ENCODE measurements at regions not wholly inside any gene's neighbourhood (a gene's known extent, or its start where the extent isn't known, plus 50 kb on each side); places are given as distances from the start of the nearest gene placed in this dataset.

DNA sequence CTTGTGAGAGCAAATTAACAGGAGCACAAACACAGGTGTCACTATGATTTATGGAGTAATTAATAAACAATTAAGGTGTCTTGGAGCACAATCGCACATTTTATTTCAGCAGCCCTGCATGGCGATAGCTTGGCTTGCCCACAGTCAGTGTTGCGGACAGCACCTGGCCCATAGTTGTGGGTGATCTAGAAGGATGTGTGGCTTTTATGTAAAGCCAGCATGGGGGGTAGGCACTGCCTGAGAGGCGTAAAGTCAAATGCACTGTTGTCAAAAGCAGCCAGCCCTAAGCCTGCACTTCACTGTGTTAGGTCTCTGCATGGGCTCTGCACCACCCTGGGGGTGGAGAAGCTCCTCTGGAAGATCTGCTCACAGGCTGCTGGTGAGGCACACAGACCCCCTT lies 177.4 kb upstream of the PPP2R3A start:
- no peak for DNase-seq (ENCODE audit: low read depth)

DNA sequence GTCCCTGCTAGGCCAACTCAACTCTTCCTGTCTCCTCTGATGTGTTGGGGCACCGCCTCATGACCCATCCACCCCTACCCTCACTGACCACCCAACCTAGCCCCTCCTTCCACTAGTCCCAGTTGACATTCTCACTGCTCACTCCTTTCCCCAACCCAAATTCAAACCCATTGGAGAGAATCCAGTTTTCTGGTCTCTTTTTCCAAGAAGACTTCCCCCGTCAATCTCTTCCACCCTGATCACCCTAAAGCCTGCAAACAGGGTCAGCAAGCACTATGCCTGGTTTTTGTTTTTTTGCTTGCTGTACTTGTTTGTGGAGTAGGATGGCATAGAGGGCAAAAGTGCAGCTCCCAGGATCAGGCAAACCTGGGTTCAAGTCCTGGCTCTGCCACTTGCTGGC lies 176.6 kb upstream of the PPP2R3A start:
- no peak for DNase-seq (ENCODE audit: low read depth)

DNA sequence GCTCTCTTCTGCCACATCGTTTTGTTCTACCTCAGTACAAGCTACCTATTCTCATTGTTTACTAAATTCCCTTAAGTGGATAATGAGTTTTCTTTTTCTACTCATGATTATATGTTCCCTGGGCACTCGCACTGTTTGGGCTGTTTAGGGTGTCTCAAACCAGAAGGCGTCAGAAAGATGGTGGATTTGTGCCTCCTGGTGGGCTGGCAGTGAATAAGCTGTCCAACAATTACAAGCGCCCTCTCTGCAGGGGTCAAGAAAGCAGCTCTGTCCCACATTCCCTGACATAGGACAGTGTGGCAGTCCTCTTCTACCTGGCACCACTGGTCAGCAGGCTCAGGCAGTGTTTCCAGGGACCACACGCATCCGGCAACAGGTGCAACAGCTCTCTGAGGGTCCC lies 173.4 kb upstream of the PPP2R3A start:
- DNase-seq (ENCODE audit: low read depth), result no peak

DNA sequence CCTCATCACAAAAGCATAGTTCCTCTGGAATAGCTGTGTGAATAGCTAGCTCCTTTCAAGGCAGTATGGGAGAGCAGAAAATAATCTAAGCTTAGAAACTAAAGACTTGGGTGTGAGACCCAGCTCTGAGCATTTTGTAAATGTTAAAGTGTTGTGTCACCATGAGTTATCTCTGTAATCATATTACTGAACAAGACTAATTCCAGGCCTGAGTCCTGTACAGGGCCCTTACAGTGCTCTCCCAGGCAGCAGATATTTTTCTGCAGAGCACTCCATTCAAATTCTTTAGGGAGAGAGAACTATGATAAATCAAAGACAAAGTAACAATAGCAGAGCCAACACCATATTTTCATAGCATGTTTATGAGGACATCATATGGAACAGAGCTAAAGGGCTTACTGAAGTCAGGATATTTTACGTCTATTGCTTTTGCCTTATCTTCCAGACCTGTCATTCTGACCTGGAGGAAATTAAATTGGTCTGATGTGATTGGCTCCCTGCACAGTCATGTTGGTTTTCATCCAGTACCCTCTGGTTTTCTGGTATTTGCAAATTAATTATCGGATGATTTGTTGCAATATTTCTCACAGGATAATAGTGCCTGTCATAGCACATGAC lies 172.6 kb upstream of the PPP2R3A start:
- DNase-seq (ENCODE audit: low read depth), result no peak

DNA sequence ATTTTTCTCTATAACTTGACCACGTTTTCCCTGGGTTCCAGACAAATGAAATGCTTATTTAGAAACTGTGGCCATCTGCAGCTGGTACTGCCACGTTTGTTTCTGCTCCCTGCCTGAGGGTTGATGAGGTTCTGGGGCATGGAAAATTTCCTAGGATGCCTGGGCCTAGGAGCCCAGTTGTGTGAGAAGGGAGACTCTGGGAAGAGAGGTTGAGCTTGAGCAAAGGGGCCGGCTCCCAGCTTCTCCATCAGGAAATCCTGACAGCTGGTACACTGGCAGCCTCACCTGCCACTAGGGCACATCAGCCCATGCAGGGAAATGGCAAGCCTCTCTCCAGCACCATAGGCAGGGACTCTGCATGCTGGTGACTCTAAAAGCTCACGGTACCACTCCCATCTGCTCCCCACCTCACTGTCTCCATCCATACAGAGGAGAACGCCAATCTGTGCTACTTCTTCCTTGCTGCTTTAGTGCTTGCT lies 165.4 kb upstream of the PPP2R3A start:
- no peak for DNase-seq (ENCODE audit: low read depth)

DNA sequence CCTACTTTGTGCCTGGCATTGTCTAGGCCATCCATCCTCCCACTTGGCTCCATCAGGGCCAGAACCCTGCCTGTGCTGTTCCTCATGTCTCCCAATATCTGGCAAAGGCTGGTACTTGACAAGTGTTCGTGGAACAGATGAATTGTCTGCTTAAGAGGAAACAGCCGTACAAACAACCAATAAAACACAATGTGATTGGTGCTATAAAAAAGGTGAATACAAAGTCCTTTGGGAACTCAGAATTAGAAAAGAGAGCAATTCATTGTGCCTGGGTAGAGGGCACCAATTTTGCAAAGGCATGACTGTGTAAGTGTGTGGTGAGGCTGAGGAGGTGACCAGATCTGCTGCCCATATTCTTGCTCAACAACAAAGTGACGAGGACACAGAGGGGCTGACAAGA lies 164.5 kb upstream of the PPP2R3A start:
- no peak for DNase-seq (ENCODE audit: low read depth)

DNA sequence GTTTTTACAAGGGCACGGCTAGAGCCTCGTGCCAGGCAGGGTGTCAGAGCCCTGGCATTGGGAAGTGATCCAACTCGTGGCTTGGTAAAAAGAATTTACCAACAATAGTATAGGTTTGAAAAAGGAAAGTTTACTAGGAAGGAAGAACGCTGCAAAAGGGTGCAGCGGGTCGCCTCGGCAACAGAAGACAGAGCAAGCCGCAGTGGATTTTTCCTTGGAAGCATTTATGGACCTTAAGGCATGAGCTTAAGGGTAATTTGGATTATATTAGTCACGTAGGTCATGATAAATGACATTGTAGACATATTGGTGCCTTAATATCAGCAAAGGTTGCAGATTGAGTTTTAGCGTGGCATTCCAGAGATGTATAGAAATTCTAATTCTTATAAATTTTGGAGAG lies 163.4 kb upstream of the PPP2R3A start:
- DNase-seq (ENCODE audit: low read depth), result no peak

DNA sequence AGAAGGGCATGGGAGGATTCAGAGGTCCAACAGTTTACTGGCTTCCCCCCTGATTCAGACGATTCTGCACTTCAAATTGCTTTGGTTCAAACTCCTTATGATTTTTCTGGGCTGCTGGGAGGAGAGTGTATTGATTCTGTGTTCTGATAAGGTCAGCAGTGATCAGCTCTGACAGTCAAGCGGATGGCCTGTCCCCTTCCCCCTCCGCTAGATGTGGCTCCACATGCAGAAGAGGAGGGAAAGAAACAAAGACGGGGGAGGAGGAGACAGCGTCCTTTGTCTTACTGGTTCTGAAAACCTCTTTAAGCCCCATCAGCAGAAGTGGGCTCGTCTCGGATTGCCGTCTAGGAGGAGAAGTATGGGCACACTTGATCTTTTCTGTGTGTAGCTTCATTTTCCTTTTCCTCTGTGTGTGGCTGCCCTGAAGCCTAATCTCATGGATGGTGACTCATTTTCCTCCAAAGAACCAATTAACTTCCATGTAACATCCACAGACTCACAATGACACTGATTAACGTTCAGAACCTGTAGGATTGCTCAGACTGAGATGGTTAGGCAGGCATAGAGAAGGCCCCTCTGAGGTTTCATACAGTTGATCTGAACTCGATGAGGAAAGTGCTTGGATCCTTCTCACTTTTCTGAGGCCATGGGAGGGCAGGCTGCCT lies 162.4 kb upstream of the PPP2R3A start:
- no peak for DNase-seq (ENCODE audit: low read depth)

DNA sequence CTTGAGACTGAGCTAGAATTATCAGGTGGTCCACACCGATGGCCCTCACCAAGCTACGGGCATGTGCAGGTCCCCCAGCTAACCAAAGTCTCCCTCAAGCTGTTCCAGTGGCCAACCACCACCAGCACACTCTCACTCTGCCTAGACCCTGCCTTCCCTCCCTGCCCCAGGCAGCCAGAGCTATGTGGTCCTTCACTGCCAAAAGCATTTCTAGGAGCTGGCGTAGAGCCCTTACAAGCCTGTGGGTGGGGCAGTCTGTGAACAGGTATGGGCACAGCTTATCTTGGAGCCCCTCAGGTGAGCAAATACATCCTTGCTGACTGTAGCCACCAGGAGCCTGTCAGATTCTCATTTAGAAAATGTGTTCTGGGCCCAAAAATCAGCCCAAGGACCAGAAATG lies 159.8 kb upstream of the PPP2R3A start:
- no peak for DNase-seq (ENCODE audit: low read depth)

DNA sequence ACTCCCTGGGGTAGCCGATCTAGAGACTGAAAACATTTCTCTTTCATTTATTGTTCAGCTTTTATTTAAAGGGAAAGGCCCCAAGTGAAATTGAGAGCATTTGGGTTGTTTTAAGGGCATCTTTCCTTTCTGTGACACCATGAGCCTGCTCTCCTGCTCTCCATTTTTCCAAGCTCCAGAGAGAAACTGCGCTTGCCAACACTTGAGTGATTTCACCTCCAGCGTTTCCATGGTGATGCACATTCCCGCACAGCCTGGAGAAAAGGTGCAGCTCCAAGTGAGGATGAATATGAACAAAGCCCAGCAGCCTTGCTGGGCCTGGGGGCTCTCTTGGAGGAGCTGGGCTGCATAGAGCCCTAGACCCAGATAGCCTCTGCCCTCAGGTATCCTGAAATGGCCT lies 159.2 kb upstream of the PPP2R3A start:
- DNase-seq (ENCODE audit: low read depth), result no peak

DNA sequence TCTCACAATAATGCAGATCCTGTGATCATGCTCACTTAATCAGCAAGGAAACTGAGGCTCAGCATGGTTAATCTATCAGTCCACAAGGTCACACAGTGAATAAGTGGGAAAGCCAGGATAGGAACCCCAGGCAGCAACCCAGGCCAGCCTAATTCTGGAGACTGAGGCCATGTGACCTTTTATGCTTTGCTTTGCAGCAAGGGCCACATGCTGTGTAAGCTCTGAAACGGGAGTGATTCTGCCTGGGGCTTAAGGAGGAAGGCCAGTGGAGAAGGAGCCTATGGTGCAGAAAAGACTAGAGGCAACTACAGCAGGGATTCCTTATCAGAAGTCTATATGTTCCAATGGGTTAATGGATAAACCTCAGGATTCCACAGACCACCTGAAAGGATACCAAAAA lies 157.6 kb upstream of the PPP2R3A start:
- no peak for DNase-seq (ENCODE audit: low read depth)

DNA sequence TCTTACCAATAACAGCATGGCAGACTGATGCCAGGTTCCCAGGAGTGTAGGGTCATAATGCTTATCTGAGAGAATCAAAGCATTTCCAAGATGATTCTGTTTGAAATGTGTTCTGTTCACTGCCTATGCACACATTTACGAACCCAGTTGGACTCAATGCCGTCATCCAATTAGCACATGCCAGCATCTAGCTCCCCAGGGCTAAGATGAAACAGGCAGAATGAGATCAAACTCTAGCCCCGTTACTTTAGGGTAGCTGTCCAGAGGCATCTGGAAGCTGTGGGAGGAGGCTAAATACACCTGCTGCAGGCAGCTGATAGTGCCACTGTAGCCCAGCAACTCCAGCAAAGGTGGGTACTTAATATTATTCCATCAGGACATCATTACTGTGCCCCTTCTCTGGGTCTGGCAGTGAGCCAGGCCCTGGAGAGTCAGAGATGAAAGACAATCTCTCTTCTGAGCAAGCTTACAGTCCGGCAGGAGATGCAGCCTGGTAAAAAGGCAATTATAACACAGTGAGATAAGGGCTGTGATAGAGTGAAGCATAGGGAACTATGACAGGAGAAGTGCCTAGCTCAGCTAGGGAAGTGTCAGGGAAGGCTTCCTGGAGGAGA lies 156.4 kb upstream of the PPP2R3A start:
- no peak for DNase-seq (ENCODE audit: low read depth)

DNA sequence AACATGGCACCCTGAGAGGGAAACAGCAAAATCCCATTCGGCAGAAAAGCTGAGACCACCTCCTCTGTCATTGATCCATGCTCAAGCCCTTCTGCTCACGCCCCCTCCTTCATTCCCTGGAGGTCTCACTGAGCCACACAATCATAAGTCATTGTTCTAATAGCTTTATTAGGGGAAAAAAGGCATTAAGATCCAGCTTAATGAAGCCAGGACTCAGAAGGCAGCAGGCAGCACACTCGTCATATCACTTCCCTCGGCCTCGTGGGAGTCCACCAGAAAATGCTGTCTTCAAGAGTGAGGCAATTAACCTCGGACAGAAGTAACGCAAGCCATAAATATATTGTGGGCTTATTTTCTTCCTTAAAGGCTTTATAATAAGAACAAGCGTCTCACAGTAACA lies 153.9 kb upstream of the PPP2R3A start:
- DNase-seq (ENCODE audit: low read depth), result no peak

DNA sequence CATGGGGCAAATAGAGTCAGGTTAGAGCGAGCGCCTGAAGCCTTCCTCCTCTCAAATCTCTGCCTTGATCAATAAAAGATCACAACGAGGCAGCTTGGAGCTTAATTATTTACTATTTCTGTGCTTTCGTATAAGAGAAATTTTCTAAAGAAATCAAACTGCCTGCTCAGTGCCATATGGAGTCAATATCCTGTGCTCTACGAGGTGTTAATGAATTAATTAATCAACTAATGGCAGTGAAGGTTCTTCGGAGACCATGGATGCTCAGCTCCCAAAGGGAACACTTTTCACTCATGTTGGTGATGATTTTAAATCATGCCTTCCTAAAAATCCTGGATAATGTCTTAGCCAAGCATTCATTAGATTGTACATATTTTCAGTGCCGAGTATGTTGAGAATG lies 153.5 kb upstream of the PPP2R3A start:
- no peak for DNase-seq (ENCODE audit: low read depth)

DNA sequence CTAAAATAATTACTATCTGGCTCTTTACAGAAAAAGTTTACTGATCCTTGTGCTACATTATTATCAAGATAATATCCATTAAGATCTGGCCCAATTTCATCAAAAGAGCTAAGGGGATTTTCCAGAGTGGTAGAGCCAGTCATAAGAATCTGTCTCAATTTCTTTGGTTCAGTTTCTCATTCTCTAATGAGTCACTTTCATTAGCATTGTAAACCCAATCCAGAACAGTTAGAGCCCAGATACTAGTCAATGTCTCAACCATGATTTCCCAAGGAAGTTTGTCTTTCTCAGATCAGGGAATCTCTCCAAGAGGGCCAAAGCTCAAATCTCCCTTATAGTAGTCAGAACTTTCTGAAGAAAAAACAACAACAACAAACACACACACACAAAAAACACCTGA lies 131.1 kb upstream of the PPP2R3A start:
- no peak for DNase-seq (ENCODE audit: low read depth)

DNA sequence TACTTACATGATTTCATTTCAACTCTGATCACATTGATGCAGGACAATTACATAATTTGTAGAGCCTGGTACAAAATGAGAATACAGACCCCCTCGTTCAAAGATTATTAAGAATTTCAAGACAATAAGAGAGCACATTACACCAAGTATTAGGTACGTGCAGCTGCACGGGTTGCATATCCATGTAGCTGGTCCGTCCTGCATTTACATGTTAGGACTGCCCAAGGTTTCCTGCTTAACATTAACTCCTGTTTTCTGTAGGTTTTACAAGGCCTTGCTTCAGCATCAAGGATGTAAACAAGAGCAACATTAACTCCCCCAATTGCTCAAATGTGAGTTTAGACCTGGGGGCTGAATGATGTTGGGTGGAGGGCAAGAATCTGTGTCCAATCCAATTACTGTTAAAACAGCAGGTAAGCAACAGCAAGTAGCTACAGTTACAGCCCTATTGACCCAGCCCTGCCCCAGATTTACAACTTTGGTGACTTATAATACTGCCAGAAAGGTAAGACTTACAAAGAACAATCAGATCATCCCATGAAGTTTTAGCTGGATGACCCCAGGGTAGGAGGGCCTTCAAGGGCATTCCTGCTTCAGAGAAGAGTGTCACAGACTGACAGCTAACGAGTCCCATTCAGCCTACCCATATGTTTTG lies 127.4 kb upstream of the PPP2R3A start:
- DNase-seq (ENCODE audit: low read depth), result no peak

DNA sequence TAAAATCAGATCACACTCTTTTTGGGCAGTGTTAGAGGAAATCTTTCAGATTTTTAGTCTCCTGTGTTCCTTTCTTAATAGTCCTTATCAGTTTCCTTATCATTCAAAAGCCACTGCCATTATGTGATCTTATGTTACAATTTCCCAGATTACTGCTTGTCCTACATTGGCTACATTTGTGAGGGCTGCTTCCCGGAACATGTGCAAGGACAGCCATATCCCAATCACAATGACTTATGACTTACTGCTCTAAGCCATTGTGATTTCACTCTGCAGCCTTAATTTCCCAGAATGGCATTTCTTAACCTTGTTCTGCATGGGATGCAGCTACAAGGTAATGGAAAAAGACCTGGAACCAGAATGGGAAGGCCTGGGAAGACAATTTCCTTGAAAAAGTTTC lies 125.1 kb upstream of the PPP2R3A start:
- DNase-seq (ENCODE audit: low read depth), result no peak

DNA sequence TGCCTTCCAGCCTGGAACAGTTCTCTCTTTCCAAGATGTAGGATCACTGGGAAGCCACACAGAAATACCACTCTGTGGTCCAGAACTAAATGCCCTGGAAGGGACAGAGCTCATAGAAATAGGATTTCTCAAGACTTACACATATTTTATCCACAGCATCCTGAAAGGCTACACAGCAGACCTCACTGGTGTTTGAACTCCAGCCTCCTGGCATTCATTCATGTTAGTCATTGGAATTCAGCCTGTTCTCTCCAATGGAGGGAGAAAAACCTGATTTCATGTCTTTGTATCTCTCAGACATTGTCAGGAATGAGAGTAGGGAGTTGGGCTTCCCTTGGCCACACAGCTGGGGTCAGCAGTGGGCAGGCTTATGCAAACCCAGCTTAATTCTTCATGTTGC lies 121.1 kb upstream of the PPP2R3A start:
- no peak for DNase-seq (ENCODE audit: low read depth)

DNA sequence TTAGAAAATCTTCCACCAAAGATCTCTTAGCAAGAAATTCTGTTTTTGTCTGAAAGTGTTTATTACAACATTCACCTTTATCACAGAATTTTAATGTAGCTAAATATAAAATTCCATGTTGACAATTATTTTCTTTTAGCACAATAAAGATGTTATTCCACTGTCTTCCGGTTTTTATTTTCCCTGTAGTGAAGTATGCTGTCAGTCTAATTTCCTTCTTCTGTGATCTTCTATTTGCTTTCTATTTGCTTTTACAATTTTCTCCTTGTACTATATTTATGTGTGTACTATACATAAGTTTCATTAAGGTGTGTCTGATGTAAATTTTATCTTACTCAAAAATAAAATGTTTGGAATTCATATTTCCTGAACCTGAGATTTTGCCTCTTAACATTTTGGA lies 117.5 kb upstream of the PPP2R3A start:
- no peak for DNase-seq (ENCODE audit: low read depth)

DNA sequence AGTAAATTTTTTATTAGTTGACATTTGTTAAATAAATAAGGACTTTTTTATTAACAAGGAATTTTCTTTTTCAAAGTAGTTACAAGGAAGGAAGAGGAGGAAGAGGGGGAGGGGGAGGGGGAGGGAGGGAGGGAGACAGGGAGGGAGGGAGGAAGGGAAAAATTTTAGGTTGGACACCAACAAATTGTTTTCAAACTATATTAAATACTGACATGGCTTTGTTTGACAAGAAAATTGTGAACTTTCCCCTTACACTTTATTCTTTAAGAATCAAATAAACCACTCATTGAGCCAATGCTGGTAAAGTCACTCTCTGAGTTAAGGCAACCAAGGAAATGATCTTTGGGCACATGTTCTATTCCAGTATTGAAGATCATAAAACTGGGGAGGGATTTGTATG lies 115.7 kb upstream of the PPP2R3A start:
- no peak for DNase-seq (ENCODE audit: low read depth)

DNA sequence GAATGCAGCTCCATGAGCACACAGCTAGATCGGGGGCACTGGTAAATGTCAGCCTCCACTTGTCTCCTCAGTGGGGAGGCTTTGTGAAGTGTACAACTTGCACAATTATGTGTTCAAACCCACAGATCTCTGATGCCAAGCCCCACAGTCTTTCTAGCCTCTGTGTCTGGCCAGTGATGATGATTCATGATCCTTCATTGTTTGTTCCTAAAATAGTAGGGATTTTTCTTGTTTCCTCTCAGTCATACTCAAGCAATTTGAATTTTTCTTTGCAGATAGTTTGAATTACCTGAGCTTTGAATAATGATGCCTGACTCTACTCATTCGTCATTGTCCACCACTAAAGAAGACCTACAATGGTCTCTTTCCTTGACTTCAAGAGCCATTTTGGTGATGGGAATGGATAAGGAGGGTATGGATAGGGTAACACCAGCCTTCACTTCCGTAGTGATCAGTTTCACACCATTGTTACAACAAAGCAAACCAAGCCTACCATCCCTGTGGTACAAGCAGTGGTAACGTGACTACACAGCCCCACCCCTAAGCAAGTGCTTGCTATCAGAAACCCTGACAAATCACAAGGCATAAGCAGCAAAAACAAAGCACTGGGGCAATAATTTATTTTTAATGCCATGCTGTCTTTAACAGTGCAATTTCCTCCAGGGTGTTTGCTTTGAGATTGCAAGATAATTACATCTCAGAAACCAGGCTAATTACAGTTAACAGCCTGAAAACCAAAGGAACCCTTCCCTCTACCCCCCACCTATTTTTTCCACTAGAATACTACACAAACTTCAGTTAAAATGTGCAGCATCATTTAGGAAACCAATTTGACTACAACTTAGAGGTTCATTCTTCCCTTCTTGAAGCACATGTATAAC lies 114.1 kb upstream of the PPP2R3A start:
- peak; percentile 46 for DNase-seq (ENCODE audit: low read depth)

Data from myocyte (in vitro differentiated cells).